Body of pancreas (tissue), 4 donors: ENCODE measurements at regions not wholly inside any gene's neighbourhood (a gene's known extent, or its start where the extent isn't known, plus 50 kb on each side); places are given as distances from the start of the nearest gene placed in this dataset.

Source experiments
- POLR2A ChIP-seq, 3 donors: fragments of 450-650 bp; IDR thresholded peaks; one replicate each; pipeline ENCODE4 v1.6.1; 2016; ENCODE audit warnings: antibody characterized with exemption in 3 of 3, mild to moderate bottlenecking in 2 of 3
- TF ChIP-seq, protein P1 (sequence below), 7 experiments: fragments of 450-650 bp in 4 of 7; fragments of 200-600 bp in 3 of 7; sonication (generic) in 3 of 7; IDR thresholded peaks; one replicate each; pipeline ENCODE4 v1.5.1; 2016 to 2019; ENCODE audit warnings: antibody characterized with exemption in 7 of 7

DNA sequence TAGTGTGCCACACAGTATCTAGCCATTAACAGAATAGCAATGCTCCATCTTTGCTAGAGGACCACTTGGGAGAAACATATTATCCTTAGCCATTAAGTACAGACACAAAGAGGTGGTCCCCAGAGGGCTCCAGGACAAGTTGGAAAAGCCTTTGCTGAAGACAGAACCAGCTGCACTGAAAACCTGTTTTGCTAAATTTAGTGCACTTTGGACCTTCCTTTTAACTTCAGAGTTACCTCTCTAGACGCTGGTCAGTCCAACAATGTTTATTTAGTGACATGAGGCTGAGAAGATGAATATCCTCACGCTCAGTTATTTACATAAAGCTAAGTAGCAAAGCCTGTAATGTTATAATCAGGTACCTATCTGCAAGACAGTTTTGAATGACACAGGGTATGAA lies 265.0 kb upstream of the ZNF608 start:
- TF ChIP-seq, protein P1, sequence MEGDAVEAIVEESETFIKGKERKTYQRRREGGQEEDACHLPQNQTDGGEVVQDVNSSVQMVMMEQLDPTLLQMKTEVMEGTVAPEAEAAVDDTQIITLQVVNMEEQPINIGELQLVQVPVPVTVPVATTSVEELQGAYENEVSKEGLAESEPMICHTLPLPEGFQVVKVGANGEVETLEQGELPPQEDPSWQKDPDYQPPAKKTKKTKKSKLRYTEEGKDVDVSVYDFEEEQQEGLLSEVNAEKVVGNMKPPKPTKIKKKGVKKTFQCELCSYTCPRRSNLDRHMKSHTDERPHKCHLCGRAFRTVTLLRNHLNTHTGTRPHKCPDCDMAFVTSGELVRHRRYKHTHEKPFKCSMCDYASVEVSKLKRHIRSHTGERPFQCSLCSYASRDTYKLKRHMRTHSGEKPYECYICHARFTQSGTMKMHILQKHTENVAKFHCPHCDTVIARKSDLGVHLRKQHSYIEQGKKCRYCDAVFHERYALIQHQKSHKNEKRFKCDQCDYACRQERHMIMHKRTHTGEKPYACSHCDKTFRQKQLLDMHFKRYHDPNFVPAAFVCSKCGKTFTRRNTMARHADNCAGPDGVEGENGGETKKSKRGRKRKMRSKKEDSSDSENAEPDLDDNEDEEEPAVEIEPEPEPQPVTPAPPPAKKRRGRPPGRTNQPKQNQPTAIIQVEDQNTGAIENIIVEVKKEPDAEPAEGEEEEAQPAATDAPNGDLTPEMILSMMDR (IDR thresholded peaks at IDR 0.05) = no peak
- no peak for TF ChIP-seq POLR2A (IDR thresholded peaks at IDR 0.05)
